Epithelial cell of esophagus (primary cell): ENCODE measurements at regions not wholly inside any gene's neighbourhood (a gene's known extent, or its start where the extent isn't known, plus 50 kb on each side); places are given as distances from the start of the nearest gene placed in this dataset.

Experiments used
- DNase-seq: peaks from one replicate; pipeline ENCODE4 v3.0.0; 2010; ENCODE audit warnings: low read depth
- H3K4me3 ChIP-seq: 2 replicates; pipeline ENCODE4 v1.5.1; 2011; ENCODE audit warnings: mild to moderate bottlenecking, low read length, control low read depth
- TF ChIP-seq, protein P1 (sequence below): IDR thresholded peaks from 2 replicates; pipeline ENCODE4 v1.5.1; 2011; ENCODE audit warnings: low read depth, mild to moderate bottlenecking, low read length, control low read depth, inconsistent platforms; ENCODE audit not compliant: insufficient read depth; ENCODE audit errors: missing control alignments

GRCh38 chr20:33915726-33916331 is 77.9 kb upstream of the RALY start:
- DNase-seq: peak; percentile 43
- no peak overlapping the region for H3K4me3 ChIP-seq
- TF ChIP-seq, protein P1, sequence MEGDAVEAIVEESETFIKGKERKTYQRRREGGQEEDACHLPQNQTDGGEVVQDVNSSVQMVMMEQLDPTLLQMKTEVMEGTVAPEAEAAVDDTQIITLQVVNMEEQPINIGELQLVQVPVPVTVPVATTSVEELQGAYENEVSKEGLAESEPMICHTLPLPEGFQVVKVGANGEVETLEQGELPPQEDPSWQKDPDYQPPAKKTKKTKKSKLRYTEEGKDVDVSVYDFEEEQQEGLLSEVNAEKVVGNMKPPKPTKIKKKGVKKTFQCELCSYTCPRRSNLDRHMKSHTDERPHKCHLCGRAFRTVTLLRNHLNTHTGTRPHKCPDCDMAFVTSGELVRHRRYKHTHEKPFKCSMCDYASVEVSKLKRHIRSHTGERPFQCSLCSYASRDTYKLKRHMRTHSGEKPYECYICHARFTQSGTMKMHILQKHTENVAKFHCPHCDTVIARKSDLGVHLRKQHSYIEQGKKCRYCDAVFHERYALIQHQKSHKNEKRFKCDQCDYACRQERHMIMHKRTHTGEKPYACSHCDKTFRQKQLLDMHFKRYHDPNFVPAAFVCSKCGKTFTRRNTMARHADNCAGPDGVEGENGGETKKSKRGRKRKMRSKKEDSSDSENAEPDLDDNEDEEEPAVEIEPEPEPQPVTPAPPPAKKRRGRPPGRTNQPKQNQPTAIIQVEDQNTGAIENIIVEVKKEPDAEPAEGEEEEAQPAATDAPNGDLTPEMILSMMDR: peak; percentile 71

DNA sequence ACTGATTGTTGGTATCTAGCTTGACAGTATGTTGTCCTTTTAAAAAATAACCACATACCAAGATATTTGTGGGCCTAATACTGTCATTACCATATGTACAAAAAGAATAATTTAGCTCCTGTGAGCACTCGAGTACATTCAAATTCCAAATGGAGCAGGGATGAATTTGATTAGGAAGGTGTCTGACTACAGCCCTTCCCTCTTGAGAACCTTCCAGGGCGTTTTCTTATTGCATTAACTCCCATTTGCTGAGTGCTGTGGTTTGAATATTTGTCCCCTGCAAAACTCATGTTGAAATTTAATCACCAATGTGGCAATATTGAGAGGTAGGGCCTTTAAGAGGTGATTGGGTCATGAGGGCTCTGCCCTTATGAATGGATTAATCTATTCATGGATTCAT is 76.9 kb upstream of the RALY start:
- TF ChIP-seq, protein P1: no peak

GRCh38 chr20:33917831-33918525 is 75.7 kb upstream of the RALY start:
- TF ChIP-seq, protein P1: no peak
- DNase-seq: no peak
- no peak overlapping the region for H3K4me3 ChIP-seq

More for the DNA sequence above, 76.9 kb upstream of the RALY start:
- H3K4me3 ChIP-seq: no peak overlapping the region
- no peak for DNase-seq

DNA sequence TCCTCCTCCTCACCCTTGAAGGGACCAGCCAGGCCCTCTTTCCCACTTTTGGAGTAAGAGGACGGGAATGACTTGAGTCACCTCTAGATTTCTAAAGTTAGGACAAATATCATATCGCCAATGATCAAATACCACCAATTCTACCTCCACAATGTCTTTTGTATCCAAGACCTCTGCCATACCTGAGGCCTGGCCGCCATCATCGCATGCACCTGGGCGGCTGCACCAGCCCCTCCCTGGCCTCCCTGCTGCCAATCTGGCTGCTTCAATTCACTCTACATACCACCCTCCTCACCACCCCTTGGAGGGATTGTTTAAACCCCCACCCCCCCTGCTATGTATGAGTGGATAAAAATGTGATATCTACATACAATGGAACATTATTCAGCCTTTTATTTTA is 75.0 kb upstream of the RALY start:
- TF ChIP-seq, protein P1: no peak
- no peak overlapping the region for H3K4me3 ChIP-seq
- no peak for DNase-seq

- TF ChIP-seq, protein P1: no peak
- no peak for DNase-seq
- no peak overlapping the region for H3K4me3 ChIP-seq
Observed at GRCh38 chr20:33919653-33920052, 74.1 kb upstream of the RALY start.

- H3K4me3 ChIP-seq: no peak overlapping the region
Observed at GRCh38 chr20:33922224-33922623, 71.5 kb upstream of the RALY start.

More at GRCh38 chr20:33922224-33922623, 71.5 kb upstream of the RALY start:
- DNase-seq: no peak
- TF ChIP-seq, protein P1: no peak
